ENCODE measurements at regions not wholly inside any gene's neighbourhood (a gene's known extent, or its start where the extent isn't known, plus 50 kb on each side); places are given as distances from the start of the nearest gene placed in this dataset.

- TF ChIP-seq, protein P1, sequence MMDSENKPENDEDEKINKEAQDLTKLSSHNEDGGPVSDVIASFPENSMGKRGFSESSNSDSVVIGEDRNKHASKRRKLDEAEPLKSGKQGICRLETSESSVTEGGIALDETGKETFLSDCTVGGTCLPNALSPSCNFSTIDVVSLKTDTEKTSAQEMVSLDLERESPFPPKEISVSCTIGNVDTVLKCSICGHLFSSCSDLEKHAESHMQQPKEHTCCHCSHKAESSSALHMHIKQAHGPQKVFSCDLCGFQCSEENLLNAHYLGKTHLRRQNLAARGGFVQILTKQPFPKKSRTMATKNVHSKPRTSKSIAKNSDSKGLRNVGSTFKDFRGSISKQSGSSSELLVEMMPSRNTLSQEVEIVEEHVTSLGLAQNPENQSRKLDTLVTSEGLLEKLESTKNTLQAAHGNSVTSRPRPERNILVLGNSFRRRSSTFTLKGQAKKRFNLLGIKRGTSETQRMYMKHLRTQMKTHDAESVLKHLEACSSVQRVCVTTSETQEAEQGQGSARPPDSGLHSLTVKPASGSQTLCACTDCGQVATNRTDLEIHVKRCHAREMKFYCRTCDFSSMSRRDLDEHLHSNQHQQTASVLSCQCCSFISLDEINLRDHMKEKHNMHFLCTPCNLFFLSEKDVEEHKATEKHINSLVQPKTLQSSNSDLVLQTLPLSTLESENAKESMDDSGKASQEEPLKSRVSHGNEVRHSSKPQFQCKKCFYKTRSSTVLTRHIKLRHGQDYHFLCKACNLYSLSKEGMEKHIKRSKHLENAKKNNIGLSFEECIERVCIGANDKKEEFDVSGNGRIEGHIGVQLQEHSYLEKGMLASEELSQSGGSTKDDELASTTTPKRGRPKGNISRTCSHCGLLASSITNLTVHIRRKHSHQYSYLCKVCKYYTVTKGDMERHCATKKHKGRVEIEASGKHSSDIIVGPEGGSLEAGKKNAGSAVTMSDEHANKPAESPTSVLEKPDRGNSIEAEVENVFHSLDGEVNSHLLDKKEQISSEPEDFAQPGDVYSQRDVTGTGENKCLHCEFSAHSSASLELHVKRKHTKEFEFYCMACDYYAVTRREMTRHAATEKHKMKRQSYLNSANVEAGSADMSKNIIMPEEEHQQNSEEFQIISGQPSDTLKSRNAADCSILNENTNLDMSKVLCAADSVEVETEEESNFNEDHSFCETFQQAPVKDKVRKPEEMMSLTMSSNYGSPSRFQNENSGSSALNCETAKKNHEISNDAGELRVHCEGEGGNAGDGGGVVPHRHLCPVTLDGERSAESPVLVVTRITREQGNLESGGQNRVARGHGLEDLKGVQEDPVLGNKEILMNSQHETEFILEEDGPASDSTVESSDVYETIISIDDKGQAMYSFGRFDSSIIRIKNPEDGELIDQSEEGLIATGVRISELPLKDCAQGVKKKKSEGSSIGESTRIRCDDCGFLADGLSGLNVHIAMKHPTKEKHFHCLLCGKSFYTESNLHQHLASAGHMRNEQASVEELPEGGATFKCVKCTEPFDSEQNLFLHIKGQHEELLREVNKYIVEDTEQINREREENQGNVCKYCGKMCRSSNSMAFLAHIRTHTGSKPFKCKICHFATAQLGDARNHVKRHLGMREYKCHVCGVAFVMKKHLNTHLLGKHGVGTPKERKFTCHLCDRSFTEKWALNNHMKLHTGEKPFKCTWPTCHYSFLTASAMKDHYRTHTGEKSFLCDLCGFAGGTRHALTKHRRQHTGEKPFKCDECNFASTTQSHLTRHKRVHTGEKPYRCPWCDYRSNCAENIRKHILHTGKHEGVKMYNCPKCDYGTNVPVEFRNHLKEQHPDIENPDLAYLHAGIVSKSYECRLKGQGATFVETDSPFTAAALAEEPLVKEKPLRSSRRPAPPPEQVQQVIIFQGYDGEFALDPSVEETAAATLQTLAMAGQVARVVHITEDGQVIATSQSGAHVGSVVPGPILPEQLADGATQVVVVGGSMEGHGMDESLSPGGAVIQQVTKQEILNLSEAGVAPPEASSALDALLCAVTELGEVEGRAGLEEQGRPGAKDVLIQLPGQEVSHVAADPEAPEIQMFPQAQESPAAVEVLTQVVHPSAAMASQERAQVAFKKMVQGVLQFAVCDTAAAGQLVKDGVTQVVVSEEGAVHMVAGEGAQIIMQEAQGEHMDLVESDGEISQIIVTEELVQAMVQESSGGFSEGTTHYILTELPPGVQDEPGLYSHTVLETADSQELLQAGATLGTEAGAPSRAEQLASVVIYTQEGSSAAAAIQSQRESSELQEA (CRISPR knock-in tag; IDR thresholded peaks at IDR 0.05; ENCODE audit: not compliant biosample characterization) = no peak
- no peak for TF ChIP-seq ZNF546 (CRISPR knock-in tag; conservative IDR thresholded peaks at IDR 0.05)
- TF ChIP-seq, protein P2, sequence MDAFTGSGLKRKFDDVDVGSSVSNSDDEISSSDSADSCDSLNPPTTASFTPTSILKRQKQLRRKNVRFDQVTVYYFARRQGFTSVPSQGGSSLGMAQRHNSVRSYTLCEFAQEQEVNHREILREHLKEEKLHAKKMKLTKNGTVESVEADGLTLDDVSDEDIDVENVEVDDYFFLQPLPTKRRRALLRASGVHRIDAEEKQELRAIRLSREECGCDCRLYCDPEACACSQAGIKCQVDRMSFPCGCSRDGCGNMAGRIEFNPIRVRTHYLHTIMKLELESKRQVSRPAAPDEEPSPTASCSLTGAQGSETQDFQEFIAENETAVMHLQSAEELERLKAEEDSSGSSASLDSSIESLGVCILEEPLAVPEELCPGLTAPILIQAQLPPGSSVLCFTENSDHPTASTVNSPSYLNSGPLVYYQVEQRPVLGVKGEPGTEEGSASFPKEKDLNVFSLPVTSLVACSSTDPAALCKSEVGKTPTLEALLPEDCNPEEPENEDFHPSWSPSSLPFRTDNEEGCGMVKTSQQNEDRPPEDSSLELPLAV (CRISPR knock-in tag; conservative IDR thresholded peaks at IDR 0.05; ENCODE audit: low read depth) = no peak
- no peak for TF ChIP-seq ZNF75D (CRISPR knock-in tag; IDR thresholded peaks at IDR 0.05; ENCODE audit: borderline replicate concordance)
- TF ChIP-seq SNRNP70 (IDR thresholded peaks at IDR 0.05; ENCODE audit: low read depth, low read length) = no peak
- no peak for TF ChIP-seq ZNF17 (CRISPR knock-in tag; IDR thresholded peaks at IDR 0.05)
- no peak for TF ChIP-seq PAWR (CRISPR knock-in tag; IDR thresholded peaks at IDR 0.05; ENCODE audit: borderline replicate concordance)
- no peak for TF ChIP-seq ZNF660 (CRISPR knock-in tag; IDR thresholded peaks at IDR 0.05; ENCODE audit: borderline replicate concordance, low read depth)
Observed at GRCh38 chr5:10034001-10034400, 215.7 kb downstream of the ATPSCKMT start (continued).
